ENCODE measurements at regions not wholly inside any gene's neighbourhood (a gene's known extent, or its start where the extent isn't known, plus 50 kb on each side); places are given as distances from the start of the nearest gene placed in this dataset.

GRCh38 chr5:98099448-98100105, 673.9 kb upstream of the RGMB start:
- 91% methylated on average over 1 of the region's 3 CpGs for WGBS
- no peak overlapping the region for H3K27ac ChIP-seq (ENCODE audit: low read depth, low read length)

GRCh38 chr5:98101131-98101530, 672.3 kb upstream of the RGMB start:
- H3K9ac ChIP-seq (ENCODE audit: low read depth, low read length) = no peak overlapping the region
- H3K27me3 ChIP-seq (ENCODE audit: insufficient read depth, low read length) = no peaks in the 10 kb centered on the region
- no peaks in the 10 kb centered on the region for H3K9me3 ChIP-seq (ENCODE audit: insufficient read depth, low read depth, low read length)
- peaks cover 3% of the 10 kb centered on the region; the same call in 1 of the 2 replicates for H3K4me1 ChIP-seq (ENCODE audit: insufficient read depth, low read length)
- no peaks in the 10 kb centered on the region for H3K36me3 ChIP-seq (ENCODE audit: insufficient read depth, low read length)
- H3K4me3 ChIP-seq (ENCODE audit: low read length) = no peak overlapping the region
- H3K27ac ChIP-seq (ENCODE audit: low read depth, low read length) = no peak overlapping the region

More at GRCh38 chr5:98099448-98100105, 673.9 kb upstream of the RGMB start:
- Histone ChIP-seq H3K9ac (ENCODE audit: low read depth, low read length) (no peak overlapping the region), H3K27me3 (ENCODE audit: insufficient read depth, low read length) (no peaks in the 10 kb centered on the region), H3K4me1 (ENCODE audit: insufficient read depth, low read length) (peaks cover 6% of the 10 kb centered on the region; the same call in 1 of the 2 replicates), H3K36me3 (ENCODE audit: insufficient read depth, low read length) (no peaks in the 10 kb centered on the region), H3K4me3 (ENCODE audit: low read length) (no peak overlapping the region), H3K9me3 (ENCODE audit: insufficient read depth, low read depth, low read length) (no peaks in the 10 kb centered on the region)

DNA sequence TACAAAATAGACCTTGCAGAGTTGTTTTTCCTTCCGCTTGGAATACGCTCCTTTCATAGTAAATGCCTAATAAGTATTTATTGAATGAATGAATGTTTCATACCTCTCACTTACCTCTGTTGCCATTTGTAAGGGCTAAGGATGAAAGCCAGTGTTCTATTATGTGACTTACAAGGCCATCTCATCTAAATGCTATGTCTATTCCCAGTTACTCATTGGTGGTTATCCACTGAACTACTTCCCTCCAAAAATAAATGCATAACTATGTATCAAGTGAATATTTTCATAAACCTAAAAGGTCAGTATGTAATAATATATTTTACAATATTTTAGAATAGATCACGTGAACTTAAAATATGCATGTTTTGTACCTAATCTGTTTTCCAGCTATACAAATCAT, 670.5 kb upstream of the RGMB start:
- Histone ChIP-seq H3K9me3 (ENCODE audit: insufficient read depth, low read depth, low read length) (no peaks in the 10 kb centered on the region), H3K36me3 (ENCODE audit: insufficient read depth, low read length) (no peaks in the 10 kb centered on the region), H3K4me1 (ENCODE audit: insufficient read depth, low read length) (no peaks in the 10 kb centered on the region), H3K4me3 (ENCODE audit: low read length) (no peak overlapping the region), H3K9ac (ENCODE audit: low read depth, low read length) (no peak overlapping the region), H3K27me3 (ENCODE audit: insufficient read depth, low read length) (no peaks in the 10 kb centered on the region), H3K27ac (ENCODE audit: low read depth, low read length) (no peak overlapping the region)
- no CpG with 5 or more reads among the region's 3 CpGs for WGBS

- no peaks in the 10 kb centered on the region for H3K4me1 ChIP-seq (ENCODE audit: insufficient read depth, low read length)
- H3K9ac ChIP-seq (ENCODE audit: low read depth, low read length) = no peak overlapping the region
- WGBS = 96% methylated on average over 3 of the region's 5 CpGs
- no peaks in the 10 kb centered on the region for H3K36me3 ChIP-seq (ENCODE audit: insufficient read depth, low read length)
- no peaks in the 10 kb centered on the region for H3K9me3 ChIP-seq (ENCODE audit: insufficient read depth, low read depth, low read length)
- no peaks in the 10 kb centered on the region for H3K27me3 ChIP-seq (ENCODE audit: insufficient read depth, low read length)
- no peak overlapping the region for H3K4me3 ChIP-seq (ENCODE audit: low read length)
- H3K27ac ChIP-seq (ENCODE audit: low read depth, low read length) = no peak overlapping the region
Observed at GRCh38 chr5:98103807-98104206, 669.7 kb upstream of the RGMB start.

GRCh38 chr5:98104454-98105188, 668.8 kb upstream of the RGMB start:
- Histone ChIP-seq H3K4me1 (ENCODE audit: insufficient read depth, low read length) (no peaks in the 10 kb centered on the region), H3K9me3 (ENCODE audit: insufficient read depth, low read depth, low read length) (no peaks in the 10 kb centered on the region), H3K9ac (ENCODE audit: low read depth, low read length) (no peak overlapping the region), H3K36me3 (ENCODE audit: insufficient read depth, low read length) (no peaks in the 10 kb centered on the region), H3K27ac (ENCODE audit: low read depth, low read length) (no peak overlapping the region), H3K4me3 (ENCODE audit: low read length) (no peak overlapping the region), H3K27me3 (ENCODE audit: insufficient read depth, low read length) (no peaks in the 10 kb centered on the region)
- 73% methylated on average over 3 of the region's 3 CpGs for WGBS

DNA sequence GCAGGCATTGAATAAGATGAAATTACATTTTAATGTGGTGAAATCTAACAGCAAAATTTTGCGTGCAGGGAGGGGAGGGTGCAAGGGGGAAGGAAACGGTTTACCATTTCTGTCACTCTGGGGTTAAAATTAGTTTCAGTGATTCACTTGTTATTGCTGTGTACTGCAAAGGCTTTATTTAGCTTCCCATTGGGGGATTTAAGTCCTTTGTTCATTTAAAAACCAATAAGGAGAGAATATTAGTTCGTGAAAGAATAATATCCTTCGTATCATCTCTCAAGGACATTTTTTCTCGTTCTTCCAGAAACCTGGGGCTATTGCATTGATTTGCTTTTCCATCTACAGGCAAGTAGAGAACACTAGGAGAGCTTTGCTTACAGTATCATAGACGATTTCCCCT, 667.8 kb upstream of the RGMB start:
- Histone ChIP-seq H3K4me1 (ENCODE audit: insufficient read depth, low read length) (no peaks in the 10 kb centered on the region), H3K4me3 (ENCODE audit: low read length) (no peak overlapping the region), H3K27ac (ENCODE audit: low read depth, low read length) (no peak overlapping the region), H3K9me3 (ENCODE audit: insufficient read depth, low read depth, low read length) (no peaks in the 10 kb centered on the region), H3K27me3 (ENCODE audit: insufficient read depth, low read length) (no peaks in the 10 kb centered on the region), H3K36me3 (ENCODE audit: insufficient read depth, low read length) (no peaks in the 10 kb centered on the region), H3K9ac (ENCODE audit: low read depth, low read length) (no peak overlapping the region)
- 90% methylated on average over 6 of the region's 6 CpGs for WGBS

- Histone ChIP-seq H3K36me3 (ENCODE audit: insufficient read depth, low read length) (no peaks in the 10 kb centered on the region), H3K27ac (ENCODE audit: low read depth, low read length) (no peak overlapping the region), H3K9me3 (ENCODE audit: insufficient read depth, low read depth, low read length) (no peaks in the 10 kb centered on the region), H3K9ac (ENCODE audit: low read depth, low read length) (no peak overlapping the region), H3K4me3 (ENCODE audit: low read length) (no peak overlapping the region), H3K4me1 (ENCODE audit: insufficient read depth, low read length) (no peaks in the 10 kb centered on the region), H3K27me3 (ENCODE audit: insufficient read depth, low read length) (no peaks in the 10 kb centered on the region)
- 82% methylated on average over 4 of the region's 4 CpGs for WGBS
Observed at GRCh38 chr5:98106116-98107031, 667.1 kb upstream of the RGMB start.

- peaks cover 7% of the 10 kb centered on the region; the same call in 1 of the 2 replicates for H3K9me3 ChIP-seq (ENCODE audit: insufficient read depth, low read depth, low read length)
- no peak overlapping the region for H3K4me3 ChIP-seq (ENCODE audit: low read length)
- H3K36me3 ChIP-seq (ENCODE audit: insufficient read depth, low read length) = no peaks in the 10 kb centered on the region
- no CpG with 5 or more reads among the region's 1 CpG for WGBS
- H3K27ac ChIP-seq (ENCODE audit: low read depth, low read length) = no peak overlapping the region
- H3K4me1 ChIP-seq (ENCODE audit: insufficient read depth, low read length) = no peaks in the 10 kb centered on the region
- H3K27me3 ChIP-seq (ENCODE audit: insufficient read depth, low read length) = no peaks in the 10 kb centered on the region
- H3K9ac ChIP-seq (ENCODE audit: low read depth, low read length) = no peak overlapping the region
Observed at GRCh38 chr5:98108497-98108896, 665.0 kb upstream of the RGMB start.

DNA sequence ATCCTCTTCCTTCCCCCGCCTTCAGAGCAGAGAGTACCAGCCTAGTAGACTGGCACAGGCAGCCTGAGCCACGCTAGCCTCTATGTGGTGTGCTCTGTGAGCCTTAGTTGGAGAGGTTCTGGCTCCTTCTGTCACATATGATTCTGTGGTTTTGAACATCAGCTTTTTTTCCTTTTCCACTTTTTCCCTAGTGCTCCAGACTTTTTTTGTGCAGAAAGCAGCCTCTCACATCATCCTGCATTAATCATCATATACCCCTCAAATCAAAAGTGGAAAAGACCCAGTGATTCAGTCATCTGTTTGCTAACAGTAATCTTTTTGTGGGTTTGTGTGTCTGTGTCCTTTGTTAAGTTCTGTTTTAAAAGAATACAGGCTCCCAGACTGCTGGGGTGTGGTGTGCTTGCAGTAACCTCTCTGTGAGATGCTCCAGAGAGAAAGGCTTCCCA, 663.9 kb upstream of the RGMB start:
- no peaks in the 10 kb centered on the region for H3K36me3 ChIP-seq (ENCODE audit: insufficient read depth, low read length)
- peaks cover 7% of the 10 kb centered on the region; the same call in 1 of the 2 replicates for H3K9me3 ChIP-seq (ENCODE audit: insufficient read depth, low read depth, low read length)
- no peaks in the 10 kb centered on the region for H3K27me3 ChIP-seq (ENCODE audit: insufficient read depth, low read length)
- H3K4me3 ChIP-seq (ENCODE audit: low read length) = no peak overlapping the region
- no peak overlapping the region for H3K27ac ChIP-seq (ENCODE audit: low read depth, low read length)
- H3K4me1 ChIP-seq (ENCODE audit: insufficient read depth, low read length) = no peaks in the 10 kb centered on the region
- H3K9ac ChIP-seq (ENCODE audit: low read depth, low read length) = no peak overlapping the region
- 96% methylated on average over 2 of the region's 2 CpGs for WGBS

- 100% methylated on average over 3 of the region's 4 CpGs for WGBS
- Histone ChIP-seq H3K27me3 (ENCODE audit: insufficient read depth, low read length) (no peaks in the 10 kb centered on the region), H3K9ac (ENCODE audit: low read depth, low read length) (no peak overlapping the region), H3K27ac (ENCODE audit: low read depth, low read length) (no peak overlapping the region), H3K36me3 (ENCODE audit: insufficient read depth, low read length) (no peaks in the 10 kb centered on the region), H3K9me3 (ENCODE audit: insufficient read depth, low read depth, low read length) (peaks cover 7% of the 10 kb centered on the region; the same call in 1 of the 2 replicates), H3K4me3 (ENCODE audit: low read length) (no peak overlapping the region), H3K4me1 (ENCODE audit: insufficient read depth, low read length) (no peaks in the 10 kb centered on the region)
Observed at GRCh38 chr5:98110282-98110691, 663.2 kb upstream of the RGMB start.

DNA sequence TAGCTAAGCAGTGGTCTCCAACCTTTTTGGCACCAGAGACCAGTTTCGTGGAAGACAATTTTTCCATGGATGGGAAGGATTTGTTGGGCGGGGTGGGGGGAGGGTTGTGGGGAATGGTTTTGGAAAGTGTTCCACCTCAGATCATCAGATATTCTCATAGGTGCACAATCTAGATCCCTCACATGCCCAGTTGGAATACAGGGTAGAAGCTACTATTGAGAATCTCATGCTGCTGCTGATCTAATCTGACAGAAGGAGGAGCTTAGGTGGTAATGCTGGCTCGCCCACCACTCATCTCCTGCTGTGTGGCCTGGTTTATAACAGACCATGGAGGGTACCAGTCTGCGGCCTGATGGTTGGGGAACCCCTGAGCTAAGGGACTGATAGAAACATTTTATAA, 662.7 kb upstream of the RGMB start:
- no peak overlapping the region for H3K9ac ChIP-seq (ENCODE audit: low read depth, low read length)
- no peaks in the 10 kb centered on the region for H3K4me1 ChIP-seq (ENCODE audit: insufficient read depth, low read length)
- no peak overlapping the region for H3K4me3 ChIP-seq (ENCODE audit: low read length)
- H3K27ac ChIP-seq (ENCODE audit: low read depth, low read length) = no peak overlapping the region
- peaks cover 7% of the 10 kb centered on the region; the same call in 1 of the 2 replicates for H3K9me3 ChIP-seq (ENCODE audit: insufficient read depth, low read depth, low read length)
- no peaks in the 10 kb centered on the region for H3K27me3 ChIP-seq (ENCODE audit: insufficient read depth, low read length)
- H3K36me3 ChIP-seq (ENCODE audit: insufficient read depth, low read length) = no peaks in the 10 kb centered on the region
- 99% methylated on average over 3 of the region's 4 CpGs for WGBS
